CD4-positive, alpha-beta T cell (primary cell): ENCODE measurements at regions not wholly inside any gene's neighbourhood (a gene's known extent, or its start where the extent isn't known, plus 50 kb on each side); places are given as distances from the start of the nearest gene placed in this dataset.

Source experiments
- ATAC-seq: fragments of 200-7000 bp; cut with Tn5 transposase; one replicate; pipeline ENCODE4 v1.10.0; 2022; ENCODE audit warnings: mild to moderate bottlenecking; ENCODE audit not compliant: poor library complexity
- CTCF ChIA-PET: fragments of 350-600 bp; sonication (Branson Sonifier 250); formaldehyde crosslinking; loops from one replicate; lab custom pipeline; 2021; ENCODE audit warnings: antibody characterized with exemption, inconsistent platforms; lab: Charles Lee
- POLR2A ChIA-PET: fragments of 350-600 bp; sonication (Branson Sonifier 250); formaldehyde crosslinking; loops from one replicate; lab custom pipeline; 2021; ENCODE audit warnings: antibody characterized with exemption, inconsistent platforms; lab: Charles Lee
- DNase-seq, 14 experiments: peaks; one replicate each; pipeline ENCODE4 v3.0.0-alpha.2; 2013 to 2020; ENCODE audit warnings: mixed read lengths in 2 of 14
- H3K27ac ChIP-seq, 2 donors: one replicate each; pipeline versions ENCODE4 v1.5.1 to v1.7.0; 2013; ENCODE audit warnings: low read length in 2 of 2, low read depth in 1 of 2, mild to moderate bottlenecking in 1 of 2
- H3K27me3 ChIP-seq, 2 experiments: 1 replicate in 1 of 2; 2 replicates in 1 of 2; pipeline versions ENCODE4 v1.6.1 to v1.7.0; 2013; ENCODE audit warnings: low read length in 2 of 2, control low read depth in 1 of 2, mild to moderate bottlenecking in 1 of 2, moderate library complexity in 1 of 2; ENCODE audit not compliant: insufficient read depth in 2 of 2, control insufficient read depth in 1 of 2
- H3K36me3 ChIP-seq: one replicate; pipeline ENCODE4 v1.6.1; 2013; ENCODE audit warnings: low read length, control low read depth; ENCODE audit not compliant: insufficient read depth
- H3K4me1 ChIP-seq: one replicate; pipeline ENCODE4 v1.6.1; 2013; ENCODE audit warnings: low read length, control low read depth; ENCODE audit not compliant: insufficient read depth
- H3K4me3 ChIP-seq: one replicate; pipeline ENCODE4 v1.5.1; 2013; ENCODE audit warnings: mild to moderate bottlenecking, low read length, moderate library complexity
- H3K9me3 ChIP-seq, 2 experiments: 1 replicate in 1 of 2; 2 replicates in 1 of 2; pipeline versions ENCODE4 v1.6.1 to v1.7.0; 2013; ENCODE audit warnings: low read length in 2 of 2, mild to moderate bottlenecking in 2 of 2, control low read depth in 1 of 2, moderate library complexity in 1 of 2; ENCODE audit not compliant: control insufficient read depth in 1 of 2, insufficient read depth in 1 of 2
- H3K27ac Mint-ChIP-seq: one replicate; pipeline ENCODE4 v1.8.0; 2020; ENCODE audit warnings: mixed read lengths
- H3K27me3 Mint-ChIP-seq: one replicate; pipeline ENCODE4 v1.8.0; 2021; ENCODE audit warnings: mixed read lengths
- H3K36me3 Mint-ChIP-seq: one replicate; pipeline ENCODE4 v1.8.0; 2021; ENCODE audit warnings: low read depth, mixed read lengths
- H3K4me1 Mint-ChIP-seq: one replicate; pipeline ENCODE4 v1.8.0; 2021; ENCODE audit warnings: low read depth, mixed read lengths
- H3K4me3 Mint-ChIP-seq: one replicate; pipeline ENCODE4 v1.8.0; 2020; ENCODE audit warnings: mild to moderate bottlenecking, mixed read lengths
- H3K9me3 Mint-ChIP-seq: one replicate; pipeline ENCODE4 v1.8.0; 2020; ENCODE audit warnings: mixed read lengths
- CTCF ChIP-seq: fragments of 200-600 bp; IDR thresholded peaks from one replicate; pipeline ENCODE4 v1.8.0; 2022; ENCODE audit warnings: antibody characterized with exemption, mild to moderate bottlenecking
- intact Hi-C, 2 experiments: fragments of 100-400 bp; cut with DNase I in 1 of 2; cut with micrococcal nuclease in 1 of 2; formaldehyde crosslinking; loops; one replicate each; pipeline versions ENCODE4 v1.15.1 to v1.9.0; 2023 to 2025; cut with DNase I, micrococcal nuclease

GRCh38 chr15:35208353-35208752 is 123.3 kb upstream of the NANOGP8 start:
- CTCF ChIA-PET: interaction anchor here (0.7 kb wide), 1 partner anchor 1968 kb away, joined by 3 read pairs; no protein-coding TSS in a partner anchor
- Histone ChIP-seq H3K9me3 (no peaks in the 10 kb centered on the region), H3K4me3 (no peak overlapping the region), H3K4me1 (no peaks in the 10 kb centered on the region), H3K36me3 (no peaks in the 10 kb centered on the region), H3K27me3 (no peaks in the 10 kb centered on the region), H3K27ac (no peak overlapping the region)
- no peak overlapping the region for H3K27ac Mint-ChIP-seq
- POLR2A ChIA-PET: no interaction called here
- DNase-seq (no peak), ATAC-seq (no peak)
- H3K4me3 Mint-ChIP-seq: no peak overlapping the region
- no peaks in the 10 kb centered on the region for H3K27me3 Mint-ChIP-seq
- H3K9me3 Mint-ChIP-seq: peaks cover 2% of the 10 kb centered on the region
- H3K36me3 Mint-ChIP-seq: no peaks in the 10 kb centered on the region
- intact Hi-C loops: no loop called here
- H3K4me1 Mint-ChIP-seq: no peaks in the 10 kb centered on the region
- TF ChIP-seq CTCF: no peak

GRCh38 chr15:35206060-35206675 is 121.1 kb upstream of the NANOGP8 start:
- peaks cover 2% of the 10 kb centered on the region for H3K9me3 Mint-ChIP-seq
- no peak overlapping the region for H3K27ac ChIP-seq
- no peak overlapping the region for H3K4me3 Mint-ChIP-seq
- no peaks in the 10 kb centered on the region for H3K27me3 Mint-ChIP-seq
- no peak overlapping the region for H3K27ac Mint-ChIP-seq
- H3K4me1 ChIP-seq: no peaks in the 10 kb centered on the region
- TF ChIP-seq CTCF: no peak
- ChIA-PET POLR2A (no interaction called here), CTCF (no interaction called here)
- intact Hi-C loops: no loop called here
- H3K4me3 ChIP-seq: no peak overlapping the region
- no peaks in the 10 kb centered on the region for H3K9me3 ChIP-seq
- no peaks in the 10 kb centered on the region for H3K27me3 ChIP-seq
- no peak for ATAC-seq
- no peak for DNase-seq
- H3K36me3 ChIP-seq: no peaks in the 10 kb centered on the region
- H3K36me3 Mint-ChIP-seq: no peaks in the 10 kb centered on the region
- no peaks in the 10 kb centered on the region for H3K4me1 Mint-ChIP-seq

GRCh38 chr15:35198197-35198596 is 113.1 kb upstream of the NANOGP8 start:
- DNase-seq (no peak), ATAC-seq (no peak)
- Histone ChIP-seq H3K4me3 (no peak overlapping the region), H3K27ac (no peak overlapping the region), H3K27me3 (no peaks in the 10 kb centered on the region), H3K36me3 (no peaks in the 10 kb centered on the region), H3K4me1 (no peaks in the 10 kb centered on the region), H3K9me3 (no peaks in the 10 kb centered on the region)
- CTCF ChIA-PET: no interaction called here
- Mint-ChIP-seq H3K27me3 (peaks cover 6% of the 10 kb centered on the region), H3K27ac (no peak overlapping the region), H3K4me1 (no peaks in the 10 kb centered on the region), H3K36me3 (no peaks in the 10 kb centered on the region), H3K9me3 (no peaks in the 10 kb centered on the region), H3K4me3 (no peak overlapping the region)
- POLR2A ChIA-PET: no interaction called here
- TF ChIP-seq CTCF: no peak
- intact Hi-C loops: no loop called here
